Activated effector memory CD4-positive, alpha-beta T cell treated with anti-CD3 and anti-CD28 coated beads, Interleukin-2, amount 50 U/mL, for 16 hours (primary cell): ENCODE measurements at regions not wholly inside any gene's neighbourhood (a gene's known extent, or its start where the extent isn't known, plus 50 kb on each side); places are given as distances from the start of the nearest gene placed in this dataset.
"Not testable (repeated sequence)": the region's sequence is repeated elsewhere in the genome, so short reads cannot be mapped to it uniquely, and the experiment has no call there.

ENCODE experiments used
- DNase-seq: peaks from one replicate; pipeline ENCODE4 v3.0.0-alpha.2; 2020

DNA sequence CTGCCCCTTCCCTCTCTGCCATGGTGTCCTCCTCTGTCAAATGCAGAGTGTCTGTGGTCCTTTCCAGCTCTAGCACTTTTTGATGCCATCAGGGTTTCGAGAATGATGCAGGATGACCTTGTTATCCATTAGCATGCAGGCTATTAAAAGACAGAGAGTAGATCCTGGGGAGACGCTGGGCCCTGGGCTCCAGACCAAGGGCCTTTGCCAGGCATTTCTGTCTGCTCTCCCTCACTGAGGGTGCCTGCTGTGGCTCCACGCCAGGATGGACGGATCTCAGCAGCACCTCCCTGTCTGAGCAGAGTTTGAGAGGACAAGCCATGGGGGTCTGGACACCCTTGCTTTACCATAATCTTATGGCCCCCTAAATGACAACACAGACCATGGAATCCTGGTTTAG is 110.8 kb upstream of the CD82 start:
- no peak for DNase-seq

DNA sequence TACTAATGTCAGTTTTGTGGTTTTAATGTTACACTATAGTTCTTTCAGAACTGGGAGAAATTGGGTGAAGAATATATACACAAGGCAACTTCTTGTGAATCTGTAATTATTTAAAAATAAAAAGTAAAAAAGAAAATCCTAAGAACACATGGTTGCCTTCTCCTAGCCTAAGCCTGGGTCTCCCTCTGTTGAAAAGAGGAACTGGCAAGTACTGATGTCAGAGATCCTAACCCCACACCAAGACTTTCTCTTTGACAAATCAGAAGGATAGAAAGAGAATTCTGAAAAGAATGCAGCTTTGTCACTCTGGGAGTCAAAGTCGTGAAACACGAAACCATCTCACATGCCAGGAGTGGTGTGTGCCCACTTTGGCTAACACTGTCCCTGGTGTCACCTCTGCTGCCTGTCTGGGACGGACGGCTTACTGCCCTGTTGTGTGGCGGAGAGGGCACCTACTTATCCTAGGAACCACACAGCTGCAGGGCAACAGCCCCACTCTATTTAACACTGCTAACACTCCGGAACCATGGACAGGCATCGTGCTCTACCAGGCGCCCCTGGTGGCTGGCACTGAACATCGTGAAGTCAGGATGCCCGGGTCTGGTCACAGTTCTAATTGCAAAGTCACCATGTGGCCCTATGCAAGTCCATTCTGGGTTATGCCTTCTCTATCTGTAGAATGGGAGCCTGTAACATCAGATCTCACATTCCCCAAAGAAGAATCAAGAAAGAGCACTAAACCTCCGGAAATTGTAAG is 108.7 kb upstream of the CD82 start:
- no peak for DNase-seq

DNA sequence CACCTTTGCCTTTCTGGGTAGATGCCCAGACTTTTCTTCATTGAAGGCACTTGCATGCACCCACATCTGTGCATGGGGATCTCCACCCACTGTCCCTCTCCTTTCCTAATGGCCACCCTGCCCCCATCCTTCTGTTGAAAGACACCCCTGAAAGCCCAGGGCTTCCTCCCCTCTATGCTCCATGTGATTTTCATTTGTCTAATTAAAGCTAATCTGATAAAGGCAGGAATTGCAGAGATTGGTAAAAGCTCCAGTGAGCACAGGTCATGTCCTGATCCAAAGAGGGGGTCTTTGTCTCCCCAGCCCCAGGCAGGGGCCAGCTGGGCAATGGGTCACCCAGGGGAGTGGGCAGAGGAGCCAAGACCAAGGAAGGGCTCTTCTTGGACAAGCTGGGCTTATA is 107.6 kb upstream of the CD82 start:
- no peak for DNase-seq

DNA sequence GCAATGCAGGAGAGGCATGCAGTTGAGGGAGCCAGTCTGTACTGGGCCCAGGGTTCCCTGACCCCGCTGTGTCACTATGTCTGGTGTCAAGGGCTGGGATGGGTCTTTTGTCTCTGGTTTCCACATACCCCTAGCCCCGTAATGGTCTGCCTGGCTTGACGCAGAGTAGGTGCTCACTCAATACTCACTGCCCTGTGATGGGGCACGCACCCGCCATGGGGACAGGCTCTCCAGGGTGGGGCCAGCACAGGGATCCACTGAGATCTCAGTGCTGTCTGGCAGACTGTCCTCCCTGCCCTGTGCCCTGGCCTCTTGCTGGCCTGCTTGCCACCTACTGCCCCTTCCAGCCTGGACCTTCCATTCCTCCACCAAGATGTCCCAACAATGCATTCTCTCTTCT is 101.7 kb upstream of the CD82 start:
- DNase-seq: peak; percentile 51

DNA sequence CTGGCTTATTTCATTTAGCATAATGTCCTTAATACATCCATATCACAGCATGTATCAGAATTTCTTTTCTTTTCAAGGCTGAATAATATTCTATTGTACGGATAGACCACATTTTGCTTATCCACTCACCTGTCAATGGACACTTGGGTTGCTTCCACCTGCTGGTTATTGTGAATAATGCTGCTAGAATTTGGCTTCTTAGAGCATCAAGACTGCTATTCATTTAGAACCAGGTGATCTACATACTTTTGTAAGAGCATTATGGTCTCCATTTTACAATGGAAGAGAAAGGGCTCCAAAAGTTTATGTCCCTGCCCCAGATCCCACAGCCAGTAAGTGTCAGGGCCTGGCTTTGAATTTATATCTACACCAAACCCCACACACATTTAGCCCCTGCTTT is 100.7 kb upstream of the CD82 start:
- DNase-seq: no peak

DNA sequence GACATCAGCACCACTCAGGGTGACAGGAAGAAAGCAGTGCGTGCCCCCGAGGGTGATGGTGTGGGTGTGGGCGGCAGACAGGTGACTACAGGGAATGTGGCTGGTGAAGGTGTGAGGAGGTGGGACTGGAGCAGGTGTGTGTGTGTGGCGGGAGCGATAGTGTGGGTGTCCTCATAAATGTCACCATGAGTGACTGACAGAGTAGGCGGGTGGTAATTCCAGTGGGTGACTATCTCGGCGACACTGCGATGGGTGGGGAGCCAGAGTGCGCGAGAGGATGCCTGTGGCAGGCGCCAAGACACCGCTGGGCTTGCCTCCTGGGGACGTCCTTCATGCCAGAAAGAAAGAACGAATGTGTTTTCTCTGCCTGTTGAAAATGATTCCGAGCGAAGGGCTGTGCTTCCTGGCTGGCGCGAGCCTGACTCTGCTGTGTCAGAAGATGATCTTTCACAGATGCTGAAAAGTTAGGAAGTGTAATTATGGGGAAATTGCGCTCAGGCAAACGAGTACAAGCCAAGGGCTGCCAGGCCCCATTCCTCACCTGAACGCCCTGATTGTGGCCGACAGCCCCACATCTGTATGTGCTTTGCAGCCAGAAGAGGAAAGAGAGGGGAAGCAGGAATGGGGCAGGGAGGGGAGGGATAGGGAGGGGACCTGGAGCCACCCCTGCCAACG is 98.8 kb upstream of the CD82 start:
- DNase-seq: peak; percentile 45

DNA sequence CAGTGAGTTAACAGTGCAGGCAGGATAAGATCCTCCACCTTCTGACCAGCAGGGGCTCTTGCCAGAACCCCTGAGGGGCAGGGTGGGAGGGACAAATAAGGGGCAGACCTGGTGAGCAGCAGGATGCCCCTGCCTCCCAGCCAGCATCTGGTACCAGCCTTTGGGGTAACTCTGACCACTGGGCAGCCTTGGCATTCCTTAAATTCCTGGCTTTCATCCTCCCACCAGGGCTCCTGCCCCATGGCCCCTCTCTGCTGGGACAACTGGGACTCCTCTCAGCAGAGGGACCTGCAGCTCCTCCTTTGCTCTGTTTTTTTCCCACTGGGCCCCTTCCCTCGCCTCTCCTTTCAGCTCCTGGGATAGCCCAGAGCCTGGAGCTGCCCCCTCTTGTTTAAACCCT is 98.0 kb upstream of the CD82 start:
- DNase-seq: no peak

DNA sequence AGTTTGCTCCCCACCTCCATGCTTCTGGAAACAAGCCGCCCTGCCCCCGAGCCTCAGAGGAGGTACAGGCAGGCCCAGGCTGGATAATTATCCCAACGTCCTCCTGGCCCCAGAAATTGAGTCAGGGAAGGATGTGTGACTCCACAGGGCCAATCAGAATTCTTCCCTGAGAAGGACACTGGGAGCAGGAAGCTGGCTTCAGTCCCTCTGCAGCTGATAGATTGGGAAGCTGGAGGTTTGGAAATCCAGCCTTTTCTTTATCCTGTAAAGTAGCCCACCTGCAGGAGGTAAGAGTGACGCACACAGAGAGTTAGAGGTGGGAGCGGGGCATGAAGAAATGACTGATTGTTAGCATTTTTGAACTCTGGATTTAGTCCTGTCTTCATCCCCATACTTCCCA is 97.5 kb upstream of the CD82 start:
- DNase-seq: no peak

DNA sequence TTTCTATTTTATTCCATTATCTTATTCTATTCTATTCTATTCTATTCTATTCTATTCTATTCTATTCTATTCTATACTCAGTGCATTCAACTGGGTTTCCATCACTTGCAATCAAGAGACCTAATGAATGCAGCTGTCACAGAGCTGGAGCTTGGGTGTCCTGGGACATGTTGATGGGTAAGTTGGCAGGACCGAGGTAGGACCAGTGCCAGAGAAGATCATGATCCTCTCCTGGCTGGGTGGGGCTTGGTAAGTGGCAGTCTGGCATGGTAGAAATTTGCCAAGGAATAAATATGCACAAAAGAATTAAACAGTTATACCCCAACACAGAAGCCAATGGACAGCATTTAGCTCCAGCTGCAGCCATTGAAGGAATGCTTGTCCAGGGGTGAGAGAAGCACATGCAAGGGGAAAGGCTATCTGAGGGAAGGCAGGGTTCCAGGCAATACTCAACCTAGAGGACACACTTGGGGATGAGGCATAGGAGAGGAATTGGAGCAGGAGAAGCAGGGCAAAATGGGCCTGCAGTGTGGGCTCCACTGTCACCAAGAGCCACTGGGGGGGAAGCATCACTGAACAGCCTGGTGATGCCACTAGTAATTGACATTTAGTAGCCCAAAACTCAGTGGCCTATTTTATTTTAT is 97.0 kb upstream of the CD82 start:
- DNase-seq: no peak

DNA sequence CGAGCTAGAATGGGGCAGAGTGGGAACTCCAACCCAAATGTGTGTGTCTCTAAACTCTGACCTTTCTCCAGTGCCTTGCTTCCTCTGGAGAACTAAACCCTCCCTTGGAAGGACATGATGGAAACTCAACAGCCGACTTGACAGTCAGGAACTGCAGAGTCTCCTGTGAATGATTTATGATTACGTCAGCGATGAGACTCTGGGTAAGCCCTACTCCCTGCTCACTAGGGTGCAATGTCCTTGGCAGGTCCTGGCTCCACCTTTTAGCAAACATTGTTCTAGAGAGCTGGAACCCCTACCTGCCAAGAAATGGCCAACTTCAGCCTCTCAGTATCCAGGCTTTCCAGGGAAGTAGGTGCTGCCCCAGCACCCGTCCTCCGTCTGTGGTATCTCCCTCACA is 96.1 kb upstream of the CD82 start:
- no peak for DNase-seq

GRCh38 chr11:44470854-44471253 is 94.6 kb upstream of the CD82 start:
- no peak for DNase-seq

- no peak for DNase-seq
These were observed 93.9 kb upstream of the CD82 start for GRCh38 chr11:44471603-44472002.

DNA sequence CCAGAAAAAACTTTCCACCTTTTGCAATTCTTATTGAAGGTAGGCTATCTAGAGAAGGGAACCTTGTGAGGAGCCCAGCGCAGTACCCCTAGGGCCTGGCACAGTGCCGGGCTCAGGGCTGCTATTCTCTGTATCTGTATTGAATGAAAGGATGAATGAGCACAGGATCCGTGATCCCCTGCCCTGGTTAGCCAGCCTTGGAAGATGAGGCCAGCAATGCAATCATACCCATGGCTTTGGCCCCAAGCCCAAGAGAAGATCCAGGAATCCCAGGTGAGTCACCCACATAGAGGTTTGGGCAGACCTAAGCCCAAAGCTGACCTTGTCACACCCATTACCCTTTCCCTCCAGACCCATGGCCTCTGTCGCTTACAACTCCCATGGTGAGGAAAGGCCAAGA is 92.5 kb upstream of the CD82 start:
- DNase-seq: no peak

GRCh38 chr11:44474702-44475101 is 90.8 kb upstream of the CD82 start:
- DNase-seq: no peak

GRCh38 chr11:44475114-44475686 is 90.3 kb upstream of the CD82 start:
- no peak for DNase-seq

- not testable (repeated sequence) for DNase-seq
These were observed 83.1 kb upstream of the CD82 start for GRCh38 chr11:44482338-44482737.

DNA sequence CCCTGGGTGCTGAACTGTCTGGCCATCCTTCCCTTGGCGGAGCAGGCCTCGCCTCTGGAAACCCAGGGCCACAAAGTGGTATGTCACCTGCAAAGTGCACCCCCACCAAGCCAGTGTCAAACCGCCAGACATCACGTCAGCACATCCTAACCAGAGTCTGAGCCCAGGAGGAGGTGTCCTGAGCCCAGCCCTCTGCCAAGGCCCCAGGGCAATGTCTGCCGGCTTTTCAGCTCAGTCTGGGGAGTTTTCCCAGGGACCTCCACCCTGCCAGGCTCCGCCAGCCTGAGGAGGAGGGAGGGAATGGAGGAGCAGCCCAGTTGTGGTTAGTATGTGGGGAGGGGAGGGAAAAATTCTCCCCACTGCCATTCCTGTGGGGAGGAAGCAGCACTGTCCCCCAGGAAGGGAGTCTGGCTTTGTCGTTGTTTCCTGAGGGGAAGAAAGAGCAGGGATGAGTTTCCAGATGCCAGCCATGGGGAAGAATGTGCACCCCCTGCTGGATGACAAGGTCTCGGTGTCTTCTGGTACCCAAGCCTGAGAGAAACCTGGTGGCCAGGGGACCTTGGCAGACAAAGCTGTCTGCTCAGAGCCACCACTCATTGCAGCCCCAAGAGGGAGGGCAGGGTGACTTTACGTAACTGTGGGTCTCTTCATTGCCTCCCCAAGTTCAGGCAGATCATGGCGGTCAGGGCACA is 81.4 kb upstream of the CD82 start:
- DNase-seq: no peak

DNA sequence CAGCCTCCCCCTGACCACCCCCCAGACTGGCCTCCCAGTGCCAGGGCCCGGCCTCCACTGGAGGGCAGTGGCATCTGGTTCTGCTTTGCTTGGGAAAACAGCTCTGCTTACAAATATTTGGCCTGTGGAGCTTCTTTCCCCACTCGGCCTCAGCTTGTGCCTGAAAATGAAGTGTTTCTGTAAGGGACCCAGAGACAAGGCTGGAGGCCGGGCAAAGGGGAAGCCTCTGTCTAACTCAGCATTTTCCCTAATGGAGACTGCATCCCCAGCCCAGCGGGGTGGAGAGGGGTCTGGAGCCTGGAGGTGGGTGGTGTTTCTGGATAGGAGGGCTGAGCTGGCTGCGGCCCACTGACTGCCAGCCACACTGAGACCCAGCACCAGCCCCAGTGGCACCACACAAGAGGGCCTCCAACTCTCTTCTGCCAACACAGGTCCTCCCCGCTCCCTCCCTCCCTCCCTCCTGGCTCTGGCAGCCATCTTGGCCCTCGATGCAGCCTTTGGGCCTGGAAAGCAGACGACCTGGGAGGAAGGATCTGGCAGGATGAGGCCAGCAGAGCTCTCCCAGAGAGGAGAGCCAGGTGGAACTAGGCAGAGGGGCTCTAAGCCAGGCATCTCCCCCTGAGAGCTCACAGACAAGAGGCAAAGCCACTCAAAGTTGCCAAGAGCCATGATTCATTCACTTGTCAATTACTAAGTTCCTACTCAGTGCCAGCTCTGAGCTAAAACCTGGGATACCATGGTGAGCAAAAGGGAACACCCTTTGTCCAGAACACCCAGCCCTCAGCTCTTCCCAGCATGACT is 77.1 kb upstream of the CD82 start:
- DNase-seq: no peak

DNA sequence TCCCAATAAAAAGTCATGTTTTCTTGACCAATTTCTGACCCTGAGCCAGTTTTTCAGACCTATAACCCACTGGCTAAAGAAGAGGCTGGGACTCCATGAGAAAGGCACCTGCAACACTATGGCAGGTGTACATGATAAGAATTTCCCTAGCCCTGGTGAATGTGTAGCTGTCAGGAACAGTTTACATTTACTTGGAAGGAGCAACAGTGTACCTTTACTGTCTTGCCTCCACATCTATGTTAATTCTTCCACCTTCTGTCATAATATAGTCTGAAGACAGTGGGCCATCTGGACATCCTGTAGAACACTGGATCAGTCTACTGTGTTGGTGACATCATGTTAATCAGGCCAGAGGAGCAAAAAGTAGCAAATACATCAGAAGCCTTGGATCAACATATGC is 72.1 kb upstream of the CD82 start:
- no peak for DNase-seq

- DNase-seq: no peak
These were observed 71.5 kb upstream of the CD82 start for GRCh38 chr11:44493930-44494329.

DNA sequence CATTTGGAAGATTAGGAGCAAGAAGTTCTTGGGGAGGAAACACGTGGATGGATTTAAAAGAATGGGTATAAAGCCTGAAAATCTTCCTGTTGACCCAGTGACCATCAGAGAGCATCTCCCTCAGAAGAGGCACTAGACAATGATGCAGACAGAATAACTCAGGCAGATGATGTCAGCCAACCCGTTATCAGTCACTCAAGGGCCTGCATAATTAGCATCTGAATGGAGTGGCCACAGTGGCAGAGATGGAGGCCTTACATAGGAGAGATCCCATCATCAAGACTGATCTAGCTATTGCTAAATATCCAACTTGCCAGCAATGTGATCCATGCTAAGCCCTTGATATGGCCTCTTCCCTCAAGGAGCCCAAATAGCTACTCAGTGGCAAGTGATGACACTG is 70.7 kb upstream of the CD82 start:
- no peak for DNase-seq

GRCh38 chr11:44496391-44496790 is 69.1 kb upstream of the CD82 start:
- no peak for DNase-seq
